ENCODE measurements at regions not wholly inside any gene's neighbourhood (a gene's known extent, or its start where the extent isn't known, plus 50 kb on each side); places are given as distances from the start of the nearest gene placed in this dataset.

DNA sequence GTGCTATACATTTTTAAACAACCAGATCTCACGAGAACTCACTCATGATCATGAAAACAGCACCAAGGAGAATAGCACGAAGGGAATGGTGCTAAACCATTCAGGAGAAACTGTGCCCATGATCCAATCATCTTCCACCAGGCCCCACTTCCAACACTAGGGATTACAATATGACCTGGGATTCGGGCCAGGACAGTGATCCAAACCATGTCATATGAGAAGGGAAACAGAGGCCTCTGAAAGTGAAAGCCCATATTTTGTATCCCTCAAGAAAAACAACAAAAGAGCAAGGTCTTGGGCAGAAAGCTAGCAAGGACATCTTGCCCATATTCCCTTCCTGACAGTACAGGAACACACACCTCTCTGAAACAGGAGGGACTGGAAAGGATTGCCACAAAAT lies 163.9 kb upstream of the VASH1 start:
- DNase-seq (ENCODE audit: low read depth, low spot score) (no peak), FAIRE-seq (no peak)
- no peaks in the 10 kb centered on the region for H3K4me1 ChIP-seq (ENCODE audit: control insufficient read depth, extremely low read depth, insufficient read depth, low read length)
- H3K27me3 ChIP-seq (ENCODE audit: control insufficient read depth in 2 of 2, insufficient read depth in 2 of 2, low read length in 2 of 2) = peaks cover 0 to 7% of the 10 kb centered on the region in 2 experiments
- no peaks in the 10 kb centered on the region for H3K36me3 ChIP-seq (ENCODE audit: control insufficient read depth in 2 of 2, extremely low read depth in 1 of 2, insufficient read depth in 2 of 2, low read length in 2 of 2)
- no peaks in the 10 kb centered on the region for H3K9me1 ChIP-seq (replicated peaks; ENCODE audit: control insufficient read depth, extremely low read depth, insufficient read depth, low read length)
- ChIA-PET CTCF (interaction anchor here (0.7 kb wide), 1 partner anchor 13 kb away, joined by 3 read pairs; no protein-coding TSS in a partner anchor), POLR2A (no interaction called here)
- TF ChIP-seq POLR2AphosphoS5 (IDR thresholded peaks at IDR 0.05; ENCODE audit: insufficient read depth, low read depth, low read length) (no peak), CTCF (IDR thresholded peaks at IDR 0.05; ENCODE audit: extremely low read depth in 1 of 2, insufficient read depth in 1 of 2, low read depth in 1 of 2, low read length in 2 of 2) (no peak)
- no peak overlapping the region for H3K9ac ChIP-seq (replicated peaks; ENCODE audit: extremely low read depth, insufficient read depth, low read length)
- dilution Hi-C loops (cut with MboI; ENCODE audit: extremely low pct_ligation_motif_present, low sequenced_read_pairs) = no loop called here
- intact Hi-C loops (cut with micrococcal nuclease) = no loop called here
- no peak overlapping the region for H2AFZ ChIP-seq (ENCODE audit: low read depth, low read length)
- H3K27ac ChIP-seq (ENCODE audit: insufficient read depth, low read depth, low read length) = no peak overlapping the region
- no peaks in the 10 kb centered on the region for H3K9me3 ChIP-seq (replicated peaks; ENCODE audit: control insufficient read depth, insufficient read depth, low read length)
- H3K79me2 ChIP-seq (ENCODE audit: control insufficient read depth, insufficient read depth, low read length) = no peaks in the 10 kb centered on the region
- H3K4me3 ChIP-seq (replicated peaks in 1 of 3; ENCODE audit: insufficient read depth in 1 of 3, low read depth in 1 of 3, low read length in 3 of 3) = no peak overlapping the region
- BruUV-seq (replicated peaks) = no TSS peak
- H3K4me2 ChIP-seq (ENCODE audit: insufficient read depth, low read length) = no peak overlapping the region
- H4K20me1 ChIP-seq (replicated peaks; ENCODE audit: control insufficient read depth, extremely low read depth, insufficient read depth, low read length) = no peaks in the 10 kb centered on the region

DNA sequence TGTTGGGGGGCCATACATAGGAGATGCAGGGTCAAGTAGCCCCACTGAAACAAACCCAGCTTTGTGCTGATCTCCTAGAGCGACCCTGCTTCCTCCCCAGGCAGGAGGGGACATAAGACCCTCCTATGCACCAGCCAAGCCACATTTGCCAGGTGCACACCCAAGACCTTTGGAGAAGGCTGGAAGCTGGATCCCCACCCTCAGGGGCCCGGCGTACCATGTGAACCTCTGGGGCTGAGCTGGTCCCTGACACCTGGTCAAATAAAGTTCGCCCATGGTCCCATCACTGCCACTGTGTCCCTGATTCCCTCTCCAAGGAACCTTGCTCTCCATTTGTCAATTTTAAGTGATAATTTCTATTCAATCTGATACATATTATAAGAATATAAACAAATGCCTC lies 162.1 kb upstream of the VASH1 start:
- intact Hi-C loops (cut with micrococcal nuclease) = no loop called here
- no peak overlapping the region for H3K27ac ChIP-seq (ENCODE audit: insufficient read depth, low read depth, low read length)
- H3K9me1 ChIP-seq (replicated peaks; ENCODE audit: control insufficient read depth, extremely low read depth, insufficient read depth, low read length) = no peaks in the 10 kb centered on the region
- H3K4me2 ChIP-seq (ENCODE audit: insufficient read depth, low read length) = no peak overlapping the region
- no peaks in the 10 kb centered on the region for H4K20me1 ChIP-seq (replicated peaks; ENCODE audit: control insufficient read depth, extremely low read depth, insufficient read depth, low read length)
- H3K36me3 ChIP-seq (ENCODE audit: control insufficient read depth in 2 of 2, extremely low read depth in 1 of 2, insufficient read depth in 2 of 2, low read length in 2 of 2) = no peaks in the 10 kb centered on the region
- H3K9ac ChIP-seq (replicated peaks; ENCODE audit: extremely low read depth, insufficient read depth, low read length) = no peak overlapping the region
- DNase-seq (ENCODE audit: low read depth, low spot score) (no peak), FAIRE-seq (no peak)
- H3K9me3 ChIP-seq (replicated peaks; ENCODE audit: control insufficient read depth, insufficient read depth, low read length) = no peaks in the 10 kb centered on the region
- no peak for TF ChIP-seq JUN (IDR thresholded peaks at IDR 0.05; ENCODE audit: borderline replicate concordance, insufficient read depth, insufficient read length, low read depth)
- TF ChIP-seq EZH2 (IDR thresholded peaks at IDR 0.05; ENCODE audit: borderline replicate concordance, low read depth, low read length, severe bottlenecking) = no peak
- TF ChIP-seq GATA2 (IDR thresholded peaks at IDR 0.05; ENCODE audit: insufficient read depth, insufficient read length, low read depth, low read length) = no peak
- no peak for TF ChIP-seq CTCF (IDR thresholded peaks at IDR 0.05; ENCODE audit: extremely low read depth in 1 of 2, insufficient read depth in 1 of 2, low read depth in 1 of 2, low read length in 2 of 2)
- TF ChIP-seq POLR2A (IDR thresholded peaks at IDR 0.05; ENCODE audit: low read depth, low read length) = no peak
- TF ChIP-seq FOS (IDR thresholded peaks at IDR 0.05; ENCODE audit: borderline replicate concordance, insufficient read depth, low read length) = no peak
- TF ChIP-seq MYC (IDR thresholded peaks at IDR 0.05; ENCODE audit: low read depth, low read length) = no peak
- no peak for TF ChIP-seq POLR2AphosphoS5 (IDR thresholded peaks at IDR 0.05; ENCODE audit: insufficient read depth, low read depth, low read length)
- no peak for TF ChIP-seq MAX (IDR thresholded peaks at IDR 0.05; ENCODE audit: insufficient read depth, insufficient read length)
- BruUV-seq (replicated peaks) = no TSS peak
- ChIA-PET POLR2A (no interaction called here), CTCF (interaction anchor here (0.6 kb wide), 1 partner anchor 461 kb away, joined by 3 read pairs; no protein-coding TSS in a partner anchor)
- no peaks in the 10 kb centered on the region for H3K4me1 ChIP-seq (ENCODE audit: control insufficient read depth, extremely low read depth, insufficient read depth, low read length)
- H3K27me3 ChIP-seq (ENCODE audit: control insufficient read depth in 2 of 2, insufficient read depth in 2 of 2, low read length in 2 of 2) = peaks cover 0 to 3% of the 10 kb centered on the region in 2 experiments
- no peaks in the 10 kb centered on the region for H3K79me2 ChIP-seq (ENCODE audit: control insufficient read depth, insufficient read depth, low read length)
- no peak overlapping the region for H2AFZ ChIP-seq (ENCODE audit: low read depth, low read length)
- no peak overlapping the region for H3K4me3 ChIP-seq (replicated peaks in 1 of 3; ENCODE audit: insufficient read depth in 1 of 3, low read depth in 1 of 3, low read length in 3 of 3)
- dilution Hi-C loops (cut with MboI; ENCODE audit: extremely low pct_ligation_motif_present, low sequenced_read_pairs) = no loop called here
